Mesendoderm (in vitro differentiated cells): ENCODE measurements at regions not wholly inside any gene's neighbourhood (a gene's known extent, or its start where the extent isn't known, plus 50 kb on each side); places are given as distances from the start of the nearest gene placed in this dataset.

Experiments
- DNase-seq: peaks from one replicate; pipeline ENCODE4 v3.0.0; 2013
- H2AK5ac ChIP-seq: 2 replicates; pipeline ENCODE4 v1.6.1; 2013; ENCODE audit warnings: low read length, inconsistent platforms
- H2BK120ac ChIP-seq: 2 replicates; pipeline ENCODE4 v1.6.1; 2013; ENCODE audit warnings: low read depth, mild to moderate bottlenecking, low read length, moderate library complexity, mixed read lengths
- H2BK15ac ChIP-seq: replicated peaks from 2 replicates; pipeline ENCODE4 v1.6.1; 2013; ENCODE audit warnings: low read depth, mild to moderate bottlenecking, moderate library complexity
- H2BK5ac ChIP-seq: 2 replicates; pipeline ENCODE4 v1.6.1; 2013; ENCODE audit warnings: low read length, inconsistent platforms
- H3K18ac ChIP-seq: 2 replicates; pipeline ENCODE4 v1.6.1; 2013; ENCODE audit warnings: mild to moderate bottlenecking, low read length, mixed read lengths
- H3K23ac ChIP-seq: one replicate; pipeline ENCODE4 v1.6.1; 2013; ENCODE audit warnings: low read length
- H3K27ac ChIP-seq: 2 replicates; pipeline ENCODE4 v1.5.1; 2013; ENCODE audit warnings: low read depth, mild to moderate bottlenecking, inconsistent platforms, low read length, moderate library complexity
- H3K27me3 ChIP-seq: 2 replicates; pipeline ENCODE4 v1.6.1; 2013; ENCODE audit warnings: low read length, control low read depth, mild to moderate bottlenecking, inconsistent platforms; ENCODE audit not compliant: insufficient read depth, poor library complexity
- H3K36me3 ChIP-seq: 2 replicates; pipeline ENCODE4 v1.6.1; 2013; ENCODE audit warnings: low read length, inconsistent platforms; ENCODE audit not compliant: control insufficient read depth, insufficient read depth
- H3K4ac ChIP-seq: one replicate; pipeline ENCODE4 v1.6.1; 2013; ENCODE audit warnings: low read depth, mild to moderate bottlenecking, low read length, moderate library complexity
- H3K4me1 ChIP-seq: 2 replicates; pipeline ENCODE4 v1.6.1; 2013; ENCODE audit warnings: low read depth, low read length, inconsistent platforms; ENCODE audit not compliant: control insufficient read depth
- H3K4me2 ChIP-seq: 2 replicates; pipeline ENCODE4 v1.6.1; 2013; ENCODE audit warnings: low read length
- H3K4me3 ChIP-seq: 2 replicates; pipeline ENCODE4 v1.5.1; 2013; ENCODE audit warnings: mild to moderate bottlenecking, low read length
- H3K56ac ChIP-seq: one replicate; pipeline ENCODE4 v1.6.1; 2013; ENCODE audit warnings: low read length
- H3K79me1 ChIP-seq: 2 replicates; pipeline ENCODE4 v1.6.1; 2013; ENCODE audit warnings: low read length, inconsistent platforms
- H3K79me2 ChIP-seq: 2 replicates; pipeline ENCODE4 v1.6.1; 2013; ENCODE audit warnings: mild to moderate bottlenecking, low read length; ENCODE audit not compliant: control insufficient read depth, insufficient read depth
- H3K9ac ChIP-seq: 2 replicates; pipeline ENCODE4 v1.6.1; 2013; ENCODE audit warnings: low read length, inconsistent platforms
- H4K5ac ChIP-seq: one replicate; pipeline ENCODE4 v1.6.1; 2013; ENCODE audit warnings: low read length
- H4K8ac ChIP-seq: one replicate; pipeline ENCODE4 v1.6.1; 2013; ENCODE audit warnings: low read depth, mild to moderate bottlenecking, control low read depth, low read length, moderate library complexity
- WGBS: extraction: QIAGEN DNeasy Blood & Tissue Kit; methylation state at CpG from one replicate; pipeline ENCODE4 v1.1.7; 2013; ENCODE audit warnings: low lambda C conversion rate, missing lambda C conversion rate; ENCODE audit not compliant: insufficient coverage; ENCODE audit errors: extremely low coverage; 5-methylcytosine and 5-hydroxymethylcytosine counted together

GRCh38 chr10:2665772-2666171, 401.6 kb upstream of the PFKP start:
- no peak overlapping the region for H2AK5ac ChIP-seq
- no peak overlapping the region for H3K9ac ChIP-seq
- H3K27me3 ChIP-seq = no peaks in the 10 kb centered on the region
- H3K4me1 ChIP-seq = no peaks in the 10 kb centered on the region
- no peaks in the 10 kb centered on the region for H3K79me2 ChIP-seq
- no peak overlapping the region for H4K8ac ChIP-seq
- H3K23ac ChIP-seq = no peak overlapping the region
- no peak for DNase-seq
- no peak overlapping the region for H3K18ac ChIP-seq
- no peak overlapping the region for H2BK15ac ChIP-seq
- no peaks in the 10 kb centered on the region for H3K79me1 ChIP-seq
- H4K5ac ChIP-seq = no peak overlapping the region
- no peak overlapping the region for H3K27ac ChIP-seq
- no peak overlapping the region for H3K56ac ChIP-seq
- no peak overlapping the region for H2BK5ac ChIP-seq
- no peaks in the 10 kb centered on the region for H3K36me3 ChIP-seq
- no peak overlapping the region for H3K4me2 ChIP-seq
- H3K4me3 ChIP-seq = no peak overlapping the region
- H2BK120ac ChIP-seq = no peak overlapping the region
- H3K4ac ChIP-seq = no peak overlapping the region

GRCh38 chr10:2660276-2660675, 407.1 kb upstream of the PFKP start:
- Histone ChIP-seq H3K36me3 (no peaks in the 10 kb centered on the region), H3K4me2 (no peak overlapping the region), H3K4me3 (no peak overlapping the region), H3K23ac (no peak overlapping the region), H4K8ac (no peak overlapping the region), H3K79me1 (no peaks in the 10 kb centered on the region), H2AK5ac (no peak overlapping the region), H3K4ac (no peak overlapping the region), H3K9ac (no peak overlapping the region), H2BK120ac (no peak overlapping the region), H4K5ac (no peak overlapping the region), H3K56ac (no peak overlapping the region), H3K27me3 (no peaks in the 10 kb centered on the region), H3K79me2 (no peaks in the 10 kb centered on the region), H3K27ac (no peak overlapping the region), H2BK5ac (no peak overlapping the region), H3K4me1 (no peaks in the 10 kb centered on the region), H3K18ac (no peak overlapping the region), H2BK15ac (no peak overlapping the region)
- WGBS = no CpG with 5 or more reads among the region's 10 CpGs
- DNase-seq = no peak

DNA sequence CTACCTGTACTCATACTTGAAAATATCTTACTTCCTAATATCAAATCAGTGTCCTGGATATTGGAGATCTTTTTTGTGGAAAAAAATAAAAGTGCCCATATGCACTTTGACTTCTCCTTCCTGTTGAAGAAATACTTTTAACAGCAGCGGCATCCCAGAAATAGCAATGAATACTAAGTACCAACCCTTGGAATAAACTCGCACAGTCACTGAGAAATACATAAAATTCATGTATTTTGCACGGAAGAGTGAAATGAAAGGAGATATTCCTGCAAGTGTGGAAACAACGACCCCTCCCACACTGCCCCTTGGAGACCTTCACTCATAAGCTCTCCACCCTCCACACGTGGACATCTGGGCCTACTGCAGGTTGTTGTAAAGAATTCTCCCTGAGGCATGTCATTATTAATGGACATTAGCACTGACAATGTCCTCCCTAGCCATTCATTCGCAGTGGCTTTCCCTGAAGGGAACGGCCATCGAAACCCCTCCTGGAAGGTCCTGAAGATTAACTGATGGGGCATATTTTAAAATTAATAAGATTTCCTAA, 407.6 kb upstream of the PFKP start:
- Histone ChIP-seq H3K4me3 (no peak overlapping the region), H2BK15ac (no peak overlapping the region), H3K36me3 (no peaks in the 10 kb centered on the region), H2BK120ac (no peak overlapping the region), H3K4me1 (no peaks in the 10 kb centered on the region), H4K5ac (no peak overlapping the region), H4K8ac (no peak overlapping the region), H3K79me2 (no peaks in the 10 kb centered on the region), H3K18ac (no peak overlapping the region), H3K79me1 (no peaks in the 10 kb centered on the region), H3K27ac (no peak overlapping the region), H3K4ac (no peak overlapping the region), H3K23ac (no peak overlapping the region), H3K56ac (no peak overlapping the region), H3K9ac (no peak overlapping the region), H2BK5ac (no peak overlapping the region), H2AK5ac (no peak overlapping the region), H3K4me2 (no peak overlapping the region), H3K27me3 (no peaks in the 10 kb centered on the region)
- no CpG with 5 or more reads among the region's 8 CpGs for WGBS
- no peak for DNase-seq

GRCh38 chr10:2658780-2659179, 408.6 kb upstream of the PFKP start:
- Histone ChIP-seq H3K18ac (no peak overlapping the region), H2AK5ac (no peak overlapping the region), H4K8ac (no peak overlapping the region), H3K4me3 (no peak overlapping the region), H3K36me3 (no peaks in the 10 kb centered on the region), H3K56ac (no peak overlapping the region), H3K4ac (no peak overlapping the region), H3K27ac (no peak overlapping the region), H2BK120ac (no peak overlapping the region), H3K23ac (no peak overlapping the region), H4K5ac (no peak overlapping the region), H3K27me3 (no peaks in the 10 kb centered on the region), H3K79me1 (no peaks in the 10 kb centered on the region), H3K4me1 (no peaks in the 10 kb centered on the region), H3K79me2 (no peaks in the 10 kb centered on the region), H2BK15ac (no peak overlapping the region), H3K4me2 (no peak overlapping the region), H3K9ac (no peak overlapping the region), H2BK5ac (no peak overlapping the region)
- no CpG with 5 or more reads among the region's 4 CpGs for WGBS
- no peak for DNase-seq

DNA sequence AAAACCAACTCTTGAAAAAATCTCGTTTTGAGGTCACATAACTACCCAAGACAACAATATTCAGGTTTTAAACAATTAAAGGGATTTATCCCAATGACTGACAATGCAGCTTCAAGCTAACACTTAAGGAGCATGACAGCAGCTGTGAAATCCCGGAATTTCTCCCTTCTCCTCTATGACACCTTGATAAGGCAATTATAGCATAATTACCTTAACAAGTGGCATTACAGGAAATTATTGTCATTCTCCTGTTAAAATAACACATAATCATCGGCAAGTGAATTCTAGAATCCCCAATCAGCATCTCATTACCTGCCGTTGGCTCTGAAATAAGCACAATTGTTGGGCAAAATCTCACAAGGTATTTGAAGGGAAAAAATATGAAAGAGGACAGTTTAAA, 417.0 kb upstream of the PFKP start:
- Histone ChIP-seq H3K23ac (no peak overlapping the region), H3K9ac (no peak overlapping the region), H3K79me1 (no peaks in the 10 kb centered on the region), H3K56ac (no peak overlapping the region), H3K4me1 (no peaks in the 10 kb centered on the region), H3K4me3 (no peak overlapping the region), H3K4ac (no peak overlapping the region), H3K27ac (no peak overlapping the region), H4K5ac (no peak overlapping the region), H3K79me2 (no peaks in the 10 kb centered on the region), H3K27me3 (no peaks in the 10 kb centered on the region), H2BK120ac (no peak overlapping the region), H3K4me2 (no peak overlapping the region), H4K8ac (no peak overlapping the region), H2AK5ac (no peak overlapping the region), H3K18ac (no peak overlapping the region), H3K36me3 (no peaks in the 10 kb centered on the region), H2BK5ac (no peak overlapping the region), H2BK15ac (no peak overlapping the region)
- WGBS = no CpG with 5 or more reads among the region's 4 CpGs
- DNase-seq = peak; percentile 38

GRCh38 chr10:2641028-2641427, 426.3 kb upstream of the PFKP start:
- Histone ChIP-seq H3K4me1 (no peaks in the 10 kb centered on the region), H3K9ac (no peak overlapping the region), H2BK15ac (no peak overlapping the region), H3K23ac (no peak overlapping the region), H2AK5ac (no peak overlapping the region), H2BK5ac (no peak overlapping the region), H2BK120ac (no peak overlapping the region), H3K27ac (no peak overlapping the region), H3K4ac (peak overlapping the region; percentile 31), H3K79me1 (no peaks in the 10 kb centered on the region), H3K4me2 (no peak overlapping the region), H3K79me2 (no peaks in the 10 kb centered on the region), H3K36me3 (no peaks in the 10 kb centered on the region), H4K8ac (no peak overlapping the region), H3K27me3 (no peaks in the 10 kb centered on the region), H3K4me3 (no peak overlapping the region), H3K18ac (no peak overlapping the region), H4K5ac (no peak overlapping the region), H3K56ac (no peak overlapping the region)
- no CpG with 5 or more reads among the region's 4 CpGs for WGBS
- no peak for DNase-seq
